Fibroblast of lung (primary cell): ENCODE measurements at regions not wholly inside any gene's neighbourhood (a gene's known extent, or its start where the extent isn't known, plus 50 kb on each side); places are given as distances from the start of the nearest gene placed in this dataset.

ENCODE experiments used
- CTCF ChIP-seq, 2 donors: IDR thresholded peaks in 1 of 2; conservative IDR thresholded peaks in 1 of 2; 1 replicate in 1 of 2; 2 replicates in 1 of 2; pipeline ENCODE4 v1.5.1; 2011 to 2012; ENCODE audit warnings: low read length in 2 of 2, control low read depth in 1 of 2, inconsistent platforms in 1 of 2, low read depth in 1 of 2, mild to moderate bottlenecking in 1 of 2
- EZH2 ChIP-seq: IDR thresholded peaks from 2 replicates; pipeline ENCODE4 v1.5.1; 2012; ENCODE audit warnings: low read length, control low read depth, mild to moderate bottlenecking; ENCODE audit errors: missing control alignments

GRCh38 chr6:50249493-50249892 is 199.8 kb upstream of the DEFB112 start:
- TF ChIP-seq EZH2, result no peak
- no peak for TF ChIP-seq CTCF (conservative IDR thresholded peaks at IDR 0.05 in 1 of 2, IDR thresholded peaks at IDR 0.05 in 1 of 2; ENCODE audit: low read depth in 1 of 2, low read length in 2 of 2)
